Amniotic stem cell (primary cell): ENCODE measurements at regions not wholly inside any gene's neighbourhood (a gene's known extent, or its start where the extent isn't known, plus 50 kb on each side); places are given as distances from the start of the nearest gene placed in this dataset.
"Not testable (repeated sequence)": the region's sequence is repeated elsewhere in the genome, so short reads cannot be mapped to it uniquely, and the experiment has no call there.

Experiments used
- DNase-seq: peaks from one replicate; lab custom pipeline; 2025; lab: John Stamatoyannopoulos, UW

GRCh38 chr10:6877722-6878392 is 297.8 kb upstream of the PRKCQ start:
- no peak for DNase-seq

- no peak for DNase-seq
Measured at GRCh38 chr10:6877336-6877721, 297.3 kb upstream of the PRKCQ start.

- no peak for DNase-seq
Measured at GRCh38 chr10:6875269-6875865, 295.3 kb upstream of the PRKCQ start.

- no peak for DNase-seq
Measured at GRCh38 chr10:6871128-6871527, 291.1 kb upstream of the PRKCQ start.

GRCh38 chr10:6868036-6868725 is 288.1 kb upstream of the PRKCQ start:
- no peak for DNase-seq

GRCh38 chr10:6866757-6867156 is 286.7 kb upstream of the PRKCQ start:
- DNase-seq = no peak

GRCh38 chr10:6864142-6864541 is 284.1 kb upstream of the PRKCQ start:
- no peak for DNase-seq

GRCh38 chr10:6863381-6863780 is 283.3 kb upstream of the PRKCQ start:
- DNase-seq = no peak

- no peak for DNase-seq
Measured at GRCh38 chr10:6850452-6850851, 270.4 kb upstream of the PRKCQ start.

GRCh38 chr10:6847561-6847960 is 267.5 kb upstream of the PRKCQ start:
- DNase-seq = no peak

GRCh38 chr10:6843894-6844650 is 264.0 kb upstream of the PRKCQ start:
- no peak for DNase-seq

- DNase-seq = no peak
Measured at GRCh38 chr10:6843481-6843881, 263.4 kb upstream of the PRKCQ start.

GRCh38 chr10:6842722-6843121 is 262.6 kb upstream of the PRKCQ start:
- DNase-seq = no peak

- no peak for DNase-seq
Measured at GRCh38 chr10:6841761-6842160, 261.7 kb upstream of the PRKCQ start.

GRCh38 chr10:6840766-6841165 is 260.7 kb upstream of the PRKCQ start:
- no peak for DNase-seq

GRCh38 chr10:6840201-6840691 is 260.2 kb upstream of the PRKCQ start:
- no peak for DNase-seq

- DNase-seq = no peak
Measured at GRCh38 chr10:6838118-6838517, 258.0 kb upstream of the PRKCQ start.

GRCh38 chr10:6833458-6834011 is 253.5 kb upstream of the PRKCQ start:
- no peak for DNase-seq

- not testable (repeated sequence) for DNase-seq
Measured at GRCh38 chr10:6830981-6831380, 250.9 kb upstream of the PRKCQ start.

- DNase-seq = not testable (repeated sequence)
Measured at GRCh38 chr10:6824793-6825192, 244.7 kb upstream of the PRKCQ start.

- DNase-seq = no peak
Measured at GRCh38 chr10:6823770-6824169, 243.7 kb upstream of the PRKCQ start.

GRCh38 chr10:6819301-6819700 is 239.2 kb upstream of the PRKCQ start:
- DNase-seq = no peak
